Eye (tissue), 1 donor: ENCODE measurements at regions not wholly inside any gene's neighbourhood (a gene's known extent, or its start where the extent isn't known, plus 50 kb on each side); places are given as distances from the start of the nearest gene placed in this dataset.
"Not testable (repeated sequence)": the region's sequence is repeated elsewhere in the genome, so short reads cannot be mapped to it uniquely, and the experiment has no call there.

Experiments
- DNase-seq: peaks from one replicate; pipeline ENCODE4 v3.0.0-alpha.2; 2015

GRCh38 chr9:134547161-134548100 lies 94.2 kb upstream of the COL5A1 start:
- DNase-seq: no peak

DNA sequence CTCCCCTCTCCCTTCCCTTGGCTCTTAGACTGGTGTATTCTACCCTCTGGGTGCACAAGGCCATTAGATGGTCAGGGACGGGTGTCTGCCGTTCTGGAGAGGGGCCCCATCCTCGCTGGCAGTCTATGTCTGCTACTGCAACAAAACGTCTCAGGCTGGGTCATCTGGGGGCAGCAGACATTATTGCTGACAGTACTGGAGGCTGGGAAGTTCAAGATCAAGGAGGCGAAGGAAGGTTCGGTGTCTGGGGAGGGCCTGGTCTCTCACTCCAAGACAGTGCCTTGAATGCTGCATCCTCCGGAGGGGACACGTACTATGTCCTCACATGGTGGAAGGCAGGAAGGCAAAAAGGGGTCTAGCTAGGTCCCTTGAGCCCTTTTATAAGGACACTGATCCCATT lies 93.4 kb upstream of the COL5A1 start:
- DNase-seq: no peak

DNA sequence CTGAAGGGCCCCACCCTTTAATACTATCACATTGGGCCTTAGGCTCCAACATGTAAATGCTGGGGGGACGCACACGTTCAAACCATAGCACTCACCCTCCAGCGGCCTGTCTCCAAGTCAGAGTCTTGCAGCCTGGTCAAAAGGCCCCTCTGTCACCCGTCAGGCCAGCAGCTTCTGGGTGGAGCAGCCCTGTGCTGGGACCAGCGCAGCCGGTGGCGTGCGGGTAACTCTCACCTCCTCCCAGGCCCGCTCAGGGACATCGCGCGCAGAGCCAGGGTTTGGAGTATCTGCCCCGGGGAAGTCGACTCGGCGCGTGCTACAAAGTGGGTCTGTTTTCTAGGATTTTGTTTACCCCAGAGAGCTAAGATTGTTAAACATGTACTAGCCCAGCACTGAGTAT lies 93.0 kb upstream of the COL5A1 start:
- no peak for DNase-seq

- DNase-seq: no peak
These were observed 92.3 kb upstream of the COL5A1 start for GRCh38 chr9:134549336-134549735.

DNA sequence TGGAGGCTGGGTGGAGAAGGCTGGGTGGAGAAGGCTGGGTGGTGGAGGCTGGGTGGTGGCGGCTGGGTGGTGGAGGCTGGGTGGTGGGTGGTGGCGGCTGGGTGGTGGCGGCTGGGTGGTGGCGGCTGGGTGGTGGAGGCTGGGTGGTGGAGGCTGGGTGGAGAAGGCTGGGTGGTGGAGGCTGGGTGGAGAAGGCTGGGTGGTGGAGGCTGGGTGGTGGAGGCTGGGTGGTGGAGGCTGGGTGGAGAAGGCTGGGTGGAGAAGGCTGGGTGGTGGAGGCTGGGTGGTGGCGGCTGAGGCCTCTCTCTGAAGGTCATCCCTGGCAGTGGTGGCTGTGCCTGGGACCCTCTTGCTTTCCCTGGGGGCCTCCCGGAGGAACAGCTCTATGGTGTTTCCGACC lies 91.5 kb upstream of the COL5A1 start:
- DNase-seq: not testable (repeated sequence)

- no peak for DNase-seq
These were observed 91.0 kb upstream of the COL5A1 start for GRCh38 chr9:134550584-134550983.

- no peak for DNase-seq
These were observed 90.4 kb upstream of the COL5A1 start for GRCh38 chr9:134551176-134551575.

GRCh38 chr9:134551644-134552348 lies 89.8 kb upstream of the COL5A1 start:
- DNase-seq: peak; percentile 52

GRCh38 chr9:134552349-134552990 lies 89.1 kb upstream of the COL5A1 start:
- no peak for DNase-seq

DNA sequence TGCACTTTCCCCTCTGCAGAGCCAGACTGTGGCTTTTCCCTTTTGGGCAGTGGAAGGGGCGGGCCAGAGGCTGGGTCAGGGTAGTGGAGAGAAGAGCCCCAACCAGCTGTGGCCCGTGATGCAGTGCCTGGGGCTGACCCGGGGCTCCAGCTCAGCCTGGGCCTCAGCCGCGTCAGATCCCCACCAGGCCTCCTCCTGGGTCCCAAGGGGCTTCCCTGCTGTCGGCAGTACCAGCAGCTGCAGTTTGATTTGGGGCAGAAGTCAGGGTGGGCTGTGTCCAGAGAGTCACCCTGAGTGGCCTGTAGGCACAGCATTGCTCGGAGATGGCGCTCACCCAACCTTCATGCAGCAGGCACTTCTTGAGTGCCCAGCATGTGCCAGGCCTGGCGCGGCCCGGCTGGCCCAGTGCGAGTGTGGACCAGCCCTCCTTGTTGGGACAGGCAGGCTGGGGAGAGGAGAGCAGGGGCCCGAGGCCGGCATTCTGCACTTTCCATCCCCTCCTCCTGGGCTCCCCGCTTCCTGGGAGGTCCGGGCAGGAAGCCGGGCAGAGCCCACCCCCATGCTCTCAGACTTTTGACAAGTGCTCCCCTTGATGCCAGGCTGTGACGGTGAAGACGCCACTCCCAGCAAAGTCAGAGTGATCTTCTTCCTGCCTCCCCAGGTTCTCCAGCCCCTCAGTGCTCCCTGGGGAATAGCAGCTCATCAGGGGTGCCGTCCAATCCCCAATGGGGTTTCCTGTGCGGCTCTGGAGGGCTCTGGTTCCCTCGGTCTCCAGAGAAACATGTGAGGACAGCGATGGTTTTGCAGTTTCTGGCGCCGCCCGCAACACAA lies 88.3 kb upstream of the COL5A1 start:
- no peak for DNase-seq

DNA sequence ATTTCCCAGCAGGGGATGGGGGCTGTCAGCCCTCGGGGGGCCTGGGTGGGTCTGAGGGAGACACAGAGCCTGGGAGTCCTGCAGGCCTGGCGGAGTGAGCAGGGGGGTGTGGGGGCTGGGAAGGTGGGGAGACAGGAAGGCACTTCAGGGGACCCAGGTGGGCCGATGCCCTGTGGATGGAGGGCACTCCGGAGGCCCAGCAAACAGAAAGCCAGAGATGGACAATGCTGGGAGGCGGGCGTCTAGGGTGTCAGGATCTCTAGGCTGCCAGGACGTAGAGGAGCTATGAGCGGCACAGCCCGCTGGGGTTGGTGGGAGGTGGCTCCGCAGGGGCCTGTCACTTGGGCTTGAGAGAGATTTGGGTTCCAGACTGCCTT lies 87.6 kb upstream of the COL5A1 start:
- no peak for DNase-seq

- DNase-seq: no peak
These were observed 87.1 kb upstream of the COL5A1 start for GRCh38 chr9:134554373-134555093.

GRCh38 chr9:134555094-134555650 lies 86.4 kb upstream of the COL5A1 start:
- no peak for DNase-seq

DNA sequence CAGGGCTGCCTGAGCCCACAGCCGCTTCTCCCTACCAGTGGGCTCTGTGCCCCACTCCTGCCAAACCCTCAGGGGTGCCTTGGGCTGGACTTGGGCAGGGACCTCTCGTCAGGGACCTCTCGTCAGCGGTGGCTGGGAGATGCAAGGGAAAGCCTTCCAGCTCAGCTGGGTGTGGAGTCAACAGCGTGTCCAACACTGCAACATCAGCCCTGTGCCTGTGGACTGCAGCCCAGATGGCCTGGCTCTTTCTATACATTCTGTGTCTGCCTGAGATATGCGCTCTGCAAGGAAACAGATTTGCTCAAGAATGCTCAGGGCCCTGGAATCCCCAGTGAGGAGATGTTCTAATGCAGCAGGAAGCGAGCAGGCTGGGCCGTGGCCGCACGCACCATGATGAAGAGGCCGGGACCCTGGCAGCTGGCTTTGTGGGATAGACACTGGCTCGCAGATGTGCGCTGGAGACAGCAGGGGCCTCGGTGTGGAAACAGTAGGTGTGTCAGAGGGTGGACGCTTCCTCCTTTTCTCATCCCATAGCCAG lies 85.0 kb upstream of the COL5A1 start:
- DNase-seq: peak; percentile 68

DNA sequence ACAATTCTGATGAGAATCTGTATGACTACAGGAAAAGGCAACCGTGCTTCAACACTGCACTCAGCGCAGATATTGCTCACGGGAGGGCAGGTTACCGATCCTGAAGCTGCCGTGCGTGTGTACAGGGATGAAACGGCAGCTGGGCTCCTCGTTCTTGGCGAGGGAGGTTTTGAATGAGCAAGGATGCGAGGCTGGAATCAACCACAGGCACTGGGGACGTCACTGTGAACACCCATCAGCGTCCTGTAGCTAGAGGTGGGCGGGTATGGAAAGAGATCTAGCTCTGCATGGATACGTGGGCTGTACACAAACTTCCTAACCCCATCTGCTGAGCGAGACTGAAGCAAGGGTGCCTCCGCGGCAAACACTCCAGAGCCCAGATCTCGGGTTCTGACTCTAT lies 84.3 kb upstream of the COL5A1 start:
- DNase-seq: no peak

- DNase-seq: no peak
These were observed 83.3 kb upstream of the COL5A1 start for GRCh38 chr9:134558124-134558905.

DNA sequence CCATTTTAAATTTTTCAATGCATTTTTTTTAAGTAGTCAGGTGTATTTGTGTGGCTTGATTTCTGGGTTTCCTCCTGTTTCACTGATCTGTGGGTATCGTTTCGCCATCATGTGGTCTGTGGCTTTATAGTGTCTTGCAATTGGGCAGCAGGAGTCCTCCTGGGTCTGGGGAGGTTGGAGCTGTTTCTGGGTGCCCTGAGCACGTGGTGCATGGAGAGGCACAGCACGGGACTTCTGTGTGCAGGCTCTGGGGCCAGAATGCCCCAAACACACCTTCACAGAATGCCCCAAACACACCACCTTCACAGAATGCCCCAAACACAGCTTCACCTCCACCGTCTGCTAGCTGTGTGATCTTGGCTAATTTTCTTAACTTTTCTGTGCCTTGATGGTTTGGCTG lies 82.6 kb upstream of the COL5A1 start:
- no peak for DNase-seq

- no peak for DNase-seq
These were observed 81.4 kb upstream of the COL5A1 start for GRCh38 chr9:134560206-134560605.

DNA sequence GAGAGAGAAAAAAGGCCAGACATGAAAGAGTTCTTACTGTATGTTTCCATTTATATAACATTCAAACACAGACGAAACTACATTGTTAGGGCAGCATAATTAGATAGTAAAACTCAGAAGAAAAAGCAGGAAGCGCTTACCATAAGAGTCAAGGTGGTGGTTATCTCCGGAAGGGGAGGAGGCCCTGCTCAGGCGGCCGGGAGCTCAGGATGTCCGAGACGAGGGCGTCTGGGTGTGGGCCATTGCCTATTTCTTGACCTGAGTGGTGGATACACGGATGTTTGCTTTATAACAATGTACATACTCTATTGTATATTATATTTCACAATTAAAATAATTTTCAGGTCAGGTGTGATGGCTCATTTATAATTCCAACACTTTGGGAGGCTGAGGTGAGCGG lies 80.9 kb upstream of the COL5A1 start:
- DNase-seq: no peak

DNA sequence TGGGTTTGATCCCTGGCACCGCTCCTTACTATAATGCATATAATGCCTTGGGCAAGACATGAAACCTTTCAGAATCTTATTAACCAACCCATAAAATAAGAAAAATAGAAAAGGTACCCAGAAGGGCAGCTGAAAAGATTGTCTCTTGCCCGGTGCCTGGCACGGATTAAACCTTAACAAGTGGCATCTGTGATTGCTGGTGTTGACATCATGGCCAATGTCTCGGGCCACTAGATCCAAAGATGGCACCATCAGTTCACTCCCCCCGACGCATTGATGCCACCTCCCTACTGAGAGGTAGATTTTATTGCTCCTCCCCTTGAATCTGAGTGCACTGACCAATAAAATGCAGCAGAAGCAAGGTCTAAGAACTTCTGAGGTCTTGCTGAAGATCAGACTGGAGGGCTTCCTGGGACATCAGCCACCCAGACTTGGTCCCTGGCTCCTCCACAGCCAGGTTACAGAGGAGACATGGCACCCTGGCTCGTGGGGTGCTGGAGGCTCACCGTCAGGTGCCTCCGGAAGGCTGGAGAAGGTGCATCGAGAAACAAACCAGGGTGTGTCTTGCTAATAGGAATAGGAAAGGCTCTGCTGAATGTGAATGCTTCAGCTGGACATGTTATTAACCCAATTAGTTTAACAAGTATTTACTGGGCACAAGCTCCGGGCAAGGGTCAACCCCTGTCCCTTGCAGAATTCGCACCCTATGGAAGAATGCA lies 80.0 kb upstream of the COL5A1 start:
- no peak for DNase-seq
